ENCODE measurements at regions not wholly inside any gene's neighbourhood (a gene's known extent, or its start where the extent isn't known, plus 50 kb on each side); places are given as distances from the start of the nearest gene placed in this dataset.

DNA sequence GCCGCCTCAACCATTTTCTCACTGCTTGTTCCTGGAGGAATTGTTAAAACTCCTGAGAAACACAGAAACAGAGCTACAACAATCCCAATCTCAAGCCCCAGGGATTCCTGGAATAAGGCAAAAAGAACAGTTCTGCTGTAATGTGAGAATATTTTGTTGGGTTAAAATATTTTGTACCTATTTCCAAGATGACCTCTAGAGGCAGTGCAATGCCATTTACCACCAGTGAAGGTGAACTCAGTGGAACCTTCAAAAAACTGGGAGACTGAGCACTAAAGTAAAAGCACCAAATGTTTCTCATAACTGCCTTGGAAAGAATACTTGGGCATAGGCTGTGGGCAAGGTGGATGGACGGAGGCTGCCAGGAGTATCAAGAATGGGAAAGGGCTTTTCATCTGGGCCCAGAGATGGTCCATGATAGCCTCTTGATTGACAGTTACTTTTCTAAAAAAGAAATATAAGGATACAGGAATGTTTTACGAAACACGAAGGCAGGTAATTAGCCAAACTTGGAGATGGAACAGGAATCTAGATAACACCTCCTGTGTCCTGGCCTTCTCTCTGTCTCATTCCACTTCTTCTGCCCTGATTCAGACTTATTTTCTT lies 334.0 kb upstream of the FLRT2 start:
- TF ChIP-seq, protein P1, sequence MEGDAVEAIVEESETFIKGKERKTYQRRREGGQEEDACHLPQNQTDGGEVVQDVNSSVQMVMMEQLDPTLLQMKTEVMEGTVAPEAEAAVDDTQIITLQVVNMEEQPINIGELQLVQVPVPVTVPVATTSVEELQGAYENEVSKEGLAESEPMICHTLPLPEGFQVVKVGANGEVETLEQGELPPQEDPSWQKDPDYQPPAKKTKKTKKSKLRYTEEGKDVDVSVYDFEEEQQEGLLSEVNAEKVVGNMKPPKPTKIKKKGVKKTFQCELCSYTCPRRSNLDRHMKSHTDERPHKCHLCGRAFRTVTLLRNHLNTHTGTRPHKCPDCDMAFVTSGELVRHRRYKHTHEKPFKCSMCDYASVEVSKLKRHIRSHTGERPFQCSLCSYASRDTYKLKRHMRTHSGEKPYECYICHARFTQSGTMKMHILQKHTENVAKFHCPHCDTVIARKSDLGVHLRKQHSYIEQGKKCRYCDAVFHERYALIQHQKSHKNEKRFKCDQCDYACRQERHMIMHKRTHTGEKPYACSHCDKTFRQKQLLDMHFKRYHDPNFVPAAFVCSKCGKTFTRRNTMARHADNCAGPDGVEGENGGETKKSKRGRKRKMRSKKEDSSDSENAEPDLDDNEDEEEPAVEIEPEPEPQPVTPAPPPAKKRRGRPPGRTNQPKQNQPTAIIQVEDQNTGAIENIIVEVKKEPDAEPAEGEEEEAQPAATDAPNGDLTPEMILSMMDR (IDR thresholded peaks at IDR 0.05): peak; percentile 14 to 55 (median 38)
- TF ChIP-seq POLR2A (IDR thresholded peaks at IDR 0.05): no peak
